Right lobe of liver (tissue), 6 donors: ENCODE measurements at regions not wholly inside any gene's neighbourhood (a gene's known extent, or its start where the extent isn't known, plus 50 kb on each side); places are given as distances from the start of the nearest gene placed in this dataset.
"Not testable (repeated sequence)": the region's sequence is repeated elsewhere in the genome, so short reads cannot be mapped to it uniquely, and the experiment has no call there.

Experiments
- ATAC-seq, 4 donors: fragments of 200-7000 bp; cut with Tn5 transposase; one replicate each; pipeline ENCODE4 v1.9.1; 2020; ENCODE audit warnings: mild to moderate bottlenecking in 4 of 4, moderate library complexity in 4 of 4
- DNase-seq, 3 donors: peaks; one replicate each; pipeline ENCODE4 v3.0.0-alpha.2; 2020
- H3K27ac ChIP-seq, 3 donors: fragments of 200-600 bp; one replicate each; pipeline ENCODE4 v1.8.0; 2022
- H3K27me3 ChIP-seq, 2 donors: fragments of 200-600 bp; one replicate each; pipeline ENCODE4 v1.8.0; 2022
- H3K36me3 ChIP-seq, 4 donors: fragments of 200-600 bp; sonication (generic) in 1 of 4; one replicate each; pipeline versions ENCODE4 v1.5.1 to v1.8.0; 2017 to 2022; ENCODE audit warnings: control low read depth in 1 of 4
- H3K4me1 ChIP-seq, 4 donors: fragments of 200-600 bp; sonication (generic) in 1 of 4; one replicate each; pipeline versions ENCODE4 v1.5.1 to v1.8.0; 2017 to 2022; ENCODE audit warnings: control low read depth in 1 of 4
- H3K4me3 ChIP-seq, 3 donors: fragments of 200-600 bp; one replicate each; pipeline ENCODE4 v1.8.0; 2022
- H3K9me3 ChIP-seq, 4 donors: fragments of 200-600 bp; sonication (generic) in 1 of 4; one replicate each; pipeline versions ENCODE4 v1.5.1 to v1.8.0; 2017 to 2022; ENCODE audit warnings: control low read depth in 1 of 4
- POLR2A ChIP-seq: fragments of 450-650 bp; IDR thresholded peaks from one replicate; pipeline ENCODE4 v1.6.1; 2017; ENCODE audit warnings: antibody characterized with exemption, mild to moderate bottlenecking
- WGBS: methylation state at CpG from one replicate; pipeline ENCODE4 v1.1.6; 2018; ENCODE audit warnings: low coverage, low lambda C conversion rate; ENCODE audit not compliant: insufficient coverage; ENCODE audit errors: missing lambda C conversion rate; 5-methylcytosine and 5-hydroxymethylcytosine counted together
- intact Hi-C, 2 donors: fragments of 100-400 bp; cut with DNase I; formaldehyde crosslinking; loops; one replicate each; pipeline versions ENCODE4 v1.11.2 to v1.14.1; 2022
- TF ChIP-seq, protein P1 (sequence below), 4 donors: fragments of 200-600 bp in 3 of 4; fragments of 450-650 bp in 1 of 4; IDR thresholded peaks; one replicate each; pipeline versions ENCODE4 v1.5.1 to v1.8.0; 2016 to 2022; ENCODE audit warnings: antibody characterized with exemption in 4 of 4, mild to moderate bottlenecking in 2 of 4
- donor health status: DM: no; HTN: yes; CAD: no.
- donor health status: DM: no; HTN: no; CAD: no.
- donor health status: DM: no; HTN: no; CAD: no.
- donor health status: DM: no; HTN: yes; CAD: no.
- donor health status: DM: no; HTN: yes; CAD: no.

DNA sequence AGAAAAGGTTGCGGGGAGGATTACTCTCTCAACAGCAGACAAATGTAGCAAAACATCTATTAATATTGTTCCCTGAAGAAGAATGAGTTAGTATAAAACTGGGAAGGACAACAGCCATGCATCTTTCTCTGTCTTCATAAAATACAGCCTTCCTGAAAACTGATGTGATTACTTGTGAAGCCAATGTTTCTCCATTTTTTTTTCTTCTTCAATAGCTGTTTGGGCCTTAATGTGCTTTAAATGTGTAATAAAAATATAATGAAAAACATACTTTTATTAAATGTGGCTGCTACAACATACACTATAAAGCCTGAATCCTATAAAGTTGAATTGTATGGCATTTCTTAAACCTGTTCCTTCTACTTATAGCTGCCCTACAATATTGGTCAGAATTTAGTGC lies 146.3 kb upstream of the LMCD1 start:
- H3K4me1 ChIP-seq = no peaks in the 10 kb centered on the region
- intact Hi-C loops = no loop called here
- H3K27ac ChIP-seq = no peak overlapping the region
- no peaks in the 10 kb centered on the region for H3K36me3 ChIP-seq
- ATAC-seq (no peak), DNase-seq (no peak)
- no peaks in the 10 kb centered on the region for H3K27me3 ChIP-seq
- no peak for TF ChIP-seq POLR2A
- TF ChIP-seq, protein P1, sequence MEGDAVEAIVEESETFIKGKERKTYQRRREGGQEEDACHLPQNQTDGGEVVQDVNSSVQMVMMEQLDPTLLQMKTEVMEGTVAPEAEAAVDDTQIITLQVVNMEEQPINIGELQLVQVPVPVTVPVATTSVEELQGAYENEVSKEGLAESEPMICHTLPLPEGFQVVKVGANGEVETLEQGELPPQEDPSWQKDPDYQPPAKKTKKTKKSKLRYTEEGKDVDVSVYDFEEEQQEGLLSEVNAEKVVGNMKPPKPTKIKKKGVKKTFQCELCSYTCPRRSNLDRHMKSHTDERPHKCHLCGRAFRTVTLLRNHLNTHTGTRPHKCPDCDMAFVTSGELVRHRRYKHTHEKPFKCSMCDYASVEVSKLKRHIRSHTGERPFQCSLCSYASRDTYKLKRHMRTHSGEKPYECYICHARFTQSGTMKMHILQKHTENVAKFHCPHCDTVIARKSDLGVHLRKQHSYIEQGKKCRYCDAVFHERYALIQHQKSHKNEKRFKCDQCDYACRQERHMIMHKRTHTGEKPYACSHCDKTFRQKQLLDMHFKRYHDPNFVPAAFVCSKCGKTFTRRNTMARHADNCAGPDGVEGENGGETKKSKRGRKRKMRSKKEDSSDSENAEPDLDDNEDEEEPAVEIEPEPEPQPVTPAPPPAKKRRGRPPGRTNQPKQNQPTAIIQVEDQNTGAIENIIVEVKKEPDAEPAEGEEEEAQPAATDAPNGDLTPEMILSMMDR (IDR thresholded peaks at IDR 0.05) = no peak
- no peaks in the 10 kb centered on the region for H3K9me3 ChIP-seq
- H3K4me3 ChIP-seq = no peak overlapping the region
- 80% methylated on average over 1 of the region's 1 CpG for WGBS

- H3K4me1 ChIP-seq, H3K36me3 ChIP-seq, ATAC-seq, DNase-seq, H3K27ac ChIP-seq, H3K9me3 ChIP-seq, intact Hi-C loops, H3K27me3 ChIP-seq, H3K4me3 ChIP-seq: not testable (repeated sequence)
Observed at GRCh38 chr3:8356066-8356465, 145.6 kb upstream of the LMCD1 start.

DNA sequence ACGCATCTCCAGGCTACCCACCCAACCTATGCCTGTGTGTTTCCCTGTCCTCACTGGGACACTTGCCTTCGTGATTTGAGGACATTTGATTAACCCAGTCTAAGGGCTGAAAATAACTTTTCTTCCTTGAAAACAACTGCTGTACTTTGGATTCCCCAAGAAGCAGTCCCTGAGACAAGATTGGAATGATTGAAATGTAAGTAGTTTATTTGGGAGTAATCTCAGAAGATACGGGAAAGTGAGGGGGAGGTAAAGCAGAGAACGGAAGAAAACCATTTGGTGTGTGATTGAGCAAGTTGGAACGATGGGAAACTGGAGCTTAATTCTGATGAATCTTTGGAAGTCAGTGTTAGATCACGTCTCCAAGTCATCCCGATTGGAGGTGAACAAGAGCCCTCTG lies 143.8 kb upstream of the LMCD1 start:
- no peak for TF ChIP-seq POLR2A
- TF ChIP-seq, protein P1 (IDR thresholded peaks at IDR 0.05) = no peak
- H3K9me3 ChIP-seq = no peaks in the 10 kb centered on the region
- ATAC-seq = no peak
- H3K27me3 ChIP-seq = no peaks in the 10 kb centered on the region
- no peaks in the 10 kb centered on the region for H3K4me1 ChIP-seq
- no peak overlapping the region for H3K4me3 ChIP-seq
- H3K27ac ChIP-seq = no peak overlapping the region
- no peaks in the 10 kb centered on the region for H3K36me3 ChIP-seq
- intact Hi-C loops = no loop called here
- WGBS = 83% methylated on average over 7 of the region's 7 CpGs
- no peak for DNase-seq

DNA sequence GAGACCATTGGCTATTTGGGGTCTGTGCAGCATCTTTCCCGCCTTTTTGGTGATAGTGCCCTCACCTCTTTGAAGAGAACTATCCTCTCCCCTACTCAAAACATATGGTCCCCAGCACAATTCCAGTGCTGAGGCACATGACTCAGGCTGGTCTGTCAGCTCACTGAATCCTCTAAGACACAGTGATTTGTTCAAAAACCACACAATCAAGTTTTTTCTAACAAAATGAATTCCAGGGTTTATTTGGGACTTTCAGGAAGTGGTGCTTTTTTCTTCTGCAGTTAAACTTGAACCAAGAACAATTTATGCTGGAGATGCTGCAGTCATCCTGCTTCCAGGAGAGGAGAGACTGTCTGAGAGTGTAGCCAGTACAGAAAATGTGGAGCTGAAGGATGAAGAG lies 142.5 kb upstream of the LMCD1 start:
- Histone ChIP-seq H3K9me3 (no peaks in the 10 kb centered on the region), H3K27ac (no peak overlapping the region), H3K4me3 (no peak overlapping the region), H3K36me3 (no peaks in the 10 kb centered on the region), H3K27me3 (no peaks in the 10 kb centered on the region), H3K4me1 (no peaks in the 10 kb centered on the region)
- DNase-seq (no peak), ATAC-seq (no peak)
- intact Hi-C loops = no loop called here
- WGBS = 90% methylated on average over 1 of the region's 1 CpG
- TF ChIP-seq POLR2A = no peak
- TF ChIP-seq, protein P1 (IDR thresholded peaks at IDR 0.05) = no peak

GRCh38 chr3:8363200-8363599 lies 138.4 kb upstream of the LMCD1 start:
- WGBS = 100% methylated on average over 1 of the region's 1 CpG
- intact Hi-C loops = no loop called here
- no peak for ATAC-seq
- no peaks in the 10 kb centered on the region for H3K9me3 ChIP-seq
- H3K27ac ChIP-seq = no peak overlapping the region
- no peaks in the 10 kb centered on the region for H3K4me1 ChIP-seq
- no peaks in the 10 kb centered on the region for H3K36me3 ChIP-seq
- no peak overlapping the region for H3K4me3 ChIP-seq
- TF ChIP-seq POLR2A = no peak
- TF ChIP-seq, protein P1 (IDR thresholded peaks at IDR 0.05) = no peak
- H3K27me3 ChIP-seq = no peaks in the 10 kb centered on the region
- DNase-seq = no peak
